NK-92 treated with Interleukin-12 subunit alpha and Interleukin-12 subunit beta, amount 100 ng/mL, for 24 hours (cell line): ENCODE measurements at regions not wholly inside any gene's neighbourhood (a gene's known extent, or its start where the extent isn't known, plus 50 kb on each side); places are given as distances from the start of the nearest gene placed in this dataset.

Source experiments
- DNase-seq: peaks from one replicate; lab custom pipeline; 2025; lab: John Stamatoyannopoulos, UW

DNA sequence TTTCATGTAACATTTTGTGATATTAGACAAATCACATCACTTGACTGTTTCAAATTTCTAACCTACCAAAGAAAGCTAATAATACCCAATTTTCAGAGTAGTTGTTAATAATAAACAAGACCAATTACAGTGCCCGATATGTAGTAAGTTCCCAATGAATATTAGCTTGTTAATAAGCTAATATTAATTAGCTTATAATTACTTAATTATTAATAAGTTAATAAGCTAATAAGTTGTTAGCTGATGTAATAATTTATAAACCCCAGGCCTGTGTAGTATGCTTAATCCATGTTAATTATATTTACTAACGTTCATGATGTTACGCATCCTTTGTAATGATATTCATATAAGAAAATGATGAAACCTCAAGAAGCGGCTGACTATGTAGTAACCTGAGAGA is 643.8 kb upstream of the KIRREL3 start:
- no peak for DNase-seq

DNA sequence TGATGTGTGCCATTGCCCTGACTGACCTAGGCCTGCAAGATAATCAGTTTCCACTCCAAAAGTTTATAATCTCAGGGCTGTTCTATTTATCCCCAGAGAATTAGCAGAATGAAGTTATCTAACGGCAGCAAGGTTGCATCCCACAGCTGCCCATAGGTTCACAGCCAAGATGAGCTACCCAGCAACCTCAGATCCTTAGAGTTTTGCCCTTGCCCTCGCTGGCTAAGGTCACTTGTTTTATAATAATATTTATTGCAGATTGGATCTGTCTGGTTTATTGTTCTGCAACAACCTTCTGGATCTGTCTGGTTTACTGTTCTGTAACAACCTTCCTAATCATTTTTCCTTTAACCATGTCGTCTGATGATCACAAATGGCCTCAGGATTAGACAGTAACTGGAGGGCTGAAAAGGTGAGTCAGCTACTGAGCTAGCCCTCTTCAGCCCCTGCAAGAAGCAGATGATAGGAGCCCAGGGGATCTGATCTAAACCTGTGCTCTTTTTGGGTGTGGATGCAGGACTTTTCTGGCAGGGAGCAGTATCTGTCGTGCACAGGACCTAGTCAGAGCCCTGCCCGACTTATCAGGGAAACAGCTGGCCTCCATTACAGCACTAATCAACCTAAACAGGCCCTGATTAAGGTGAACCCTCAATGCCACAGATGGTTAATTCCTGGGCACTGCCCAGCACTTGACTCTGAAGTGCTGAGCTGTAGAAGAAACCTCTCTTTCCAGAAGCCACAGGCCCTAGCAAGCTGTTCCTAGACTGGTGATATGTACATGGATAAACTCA is 642.9 kb upstream of the KIRREL3 start:
- DNase-seq: no peak

DNA sequence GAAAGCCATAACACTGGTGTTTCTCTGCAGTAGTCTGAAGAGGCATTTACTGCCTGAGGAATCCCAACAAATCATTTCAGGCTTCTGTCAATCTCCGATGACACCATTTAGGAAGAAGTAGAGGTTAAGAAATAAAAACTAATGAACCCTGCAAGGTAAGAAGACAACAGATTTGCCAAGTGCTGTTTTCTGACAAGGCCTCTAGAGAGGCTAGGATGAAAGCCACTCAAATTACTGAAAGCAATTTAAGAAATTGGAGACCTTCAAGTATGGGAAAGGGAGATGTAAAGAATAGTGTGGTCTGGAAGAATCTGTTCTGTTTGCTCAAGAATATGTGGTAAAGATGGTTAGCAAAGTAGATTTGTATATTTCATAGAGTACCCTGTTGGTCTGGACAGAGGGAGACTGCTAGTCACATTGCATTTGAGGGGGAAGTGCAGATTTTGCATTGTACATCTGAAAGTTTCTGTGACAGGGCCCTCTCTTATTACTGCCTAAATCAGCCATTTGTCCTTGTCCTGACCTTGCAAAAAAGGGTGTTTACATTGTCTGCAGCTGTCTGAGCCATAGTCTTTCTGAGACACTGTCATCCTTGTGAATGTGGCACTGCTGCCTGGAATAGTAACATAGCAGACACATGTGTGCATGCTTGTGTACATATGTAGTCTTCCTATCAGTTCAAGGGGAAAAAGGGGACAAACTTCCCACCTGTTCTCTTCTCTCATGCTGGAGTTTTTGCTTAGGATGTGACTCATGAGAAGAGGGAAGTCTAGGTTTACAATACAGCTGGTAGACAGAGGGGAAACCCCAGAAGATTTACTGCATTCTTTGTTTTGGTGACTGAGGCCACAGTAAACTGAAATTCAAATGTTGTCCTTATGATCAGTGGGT is 640.2 kb upstream of the KIRREL3 start:
- no peak for DNase-seq

DNA sequence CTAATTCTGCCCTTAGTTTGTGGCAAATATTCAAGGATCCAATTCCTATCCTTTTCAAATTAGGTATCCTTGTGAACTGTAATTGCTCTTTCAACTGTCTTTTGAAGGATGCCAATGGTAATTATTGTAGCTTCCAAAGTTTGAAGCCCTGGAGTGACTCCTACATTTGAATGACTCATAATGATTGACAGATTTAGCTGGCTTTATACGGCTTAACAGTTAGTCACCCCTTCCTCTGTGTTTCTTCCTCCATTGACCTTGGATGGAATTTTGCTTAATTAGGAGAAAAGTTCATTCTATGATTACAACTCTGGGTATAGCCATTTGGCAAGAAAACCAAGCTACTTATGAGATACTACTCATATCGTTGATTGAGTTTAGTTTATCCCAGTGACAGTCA is 639.3 kb upstream of the KIRREL3 start:
- DNase-seq: no peak

DNA sequence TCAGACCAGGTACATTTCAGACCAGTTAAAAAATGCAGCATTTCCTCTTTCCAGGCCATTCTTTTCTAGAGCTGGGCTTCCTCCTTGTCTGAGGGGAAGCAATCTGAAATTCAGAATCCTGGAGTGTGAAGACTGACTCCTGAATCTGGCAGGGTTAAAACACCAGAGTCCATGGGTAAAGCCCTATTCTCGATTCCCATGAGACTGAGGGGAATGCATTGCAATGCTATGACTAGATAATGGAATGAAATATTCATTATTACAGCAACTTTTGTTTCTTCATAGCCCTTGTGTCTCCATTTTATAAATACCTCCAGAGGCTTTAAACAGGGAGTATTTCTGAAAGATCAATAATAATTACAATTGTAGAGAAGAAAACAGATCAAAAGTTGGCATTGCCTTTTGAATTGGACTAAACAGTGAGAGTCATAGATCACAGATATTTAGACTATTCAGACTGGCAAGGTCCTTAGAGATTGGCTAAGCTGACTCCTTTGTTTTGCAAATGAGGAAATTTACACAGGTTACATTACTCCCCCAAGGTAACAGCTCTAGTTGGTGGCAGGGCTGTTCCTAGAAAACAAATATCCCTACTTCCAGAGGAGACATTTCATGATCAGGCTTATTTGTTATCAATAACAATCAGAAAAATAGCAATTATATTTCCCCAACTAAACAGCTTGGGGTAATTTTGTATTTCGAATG is 632.6 kb upstream of the KIRREL3 start:
- no peak for DNase-seq

DNA sequence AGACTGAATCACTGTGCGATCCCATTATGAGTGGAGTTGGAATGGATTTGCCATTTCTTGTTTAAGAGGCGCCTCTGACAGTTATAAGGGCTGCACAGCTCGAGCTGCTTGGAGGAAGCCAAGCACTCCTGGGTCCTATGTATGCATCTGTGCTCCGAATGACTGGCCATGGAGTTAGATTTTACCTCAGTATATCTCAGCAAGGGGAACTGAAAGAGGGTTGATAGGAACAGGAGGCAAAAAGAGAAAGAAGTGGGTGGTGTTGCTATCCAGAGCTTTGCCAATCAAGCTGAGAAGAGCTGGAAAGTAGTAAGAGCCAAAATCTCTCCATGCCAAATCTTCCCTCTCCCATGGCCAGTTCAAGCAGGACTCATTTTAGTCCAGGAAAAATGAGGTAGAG is 632.0 kb upstream of the KIRREL3 start:
- no peak for DNase-seq

DNA sequence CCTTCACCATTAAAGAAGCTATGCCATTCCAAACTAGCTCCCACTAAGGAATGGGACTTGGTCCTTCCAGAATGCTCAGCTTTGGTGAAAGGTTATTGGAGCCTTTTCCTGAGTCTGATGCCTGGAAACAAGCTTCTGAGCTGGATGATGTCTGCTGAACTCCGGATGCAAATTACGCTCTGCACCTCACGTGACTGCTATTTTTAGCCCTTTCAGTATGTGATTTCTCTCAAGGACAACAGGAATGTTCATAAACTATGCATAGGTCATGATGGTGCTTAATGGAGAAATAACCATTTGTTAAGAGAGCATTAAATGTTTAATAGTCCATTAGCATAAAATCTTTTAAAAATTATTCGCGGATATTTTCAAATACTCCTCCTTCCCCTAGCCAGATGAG is 631.4 kb upstream of the KIRREL3 start:
- DNase-seq: no peak

DNA sequence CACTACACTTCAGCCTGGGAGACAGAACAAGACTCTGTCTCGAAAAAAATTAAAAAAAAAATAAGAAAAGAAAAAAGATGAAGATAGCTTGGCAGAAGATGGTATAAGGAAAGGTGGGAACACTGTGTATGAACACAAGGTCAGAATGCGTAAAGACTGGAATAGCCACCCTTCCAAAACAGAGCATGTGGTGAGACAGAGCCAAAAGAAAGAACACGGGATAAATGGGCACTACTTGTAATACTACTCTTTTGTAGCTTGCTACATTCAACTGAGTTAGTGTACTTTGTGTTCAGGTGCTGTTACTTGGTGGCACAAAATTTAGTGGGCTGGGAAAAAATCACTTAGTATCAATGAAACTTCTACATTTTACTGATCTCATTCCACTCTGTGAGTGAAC is 628.6 kb upstream of the KIRREL3 start:
- no peak for DNase-seq

DNA sequence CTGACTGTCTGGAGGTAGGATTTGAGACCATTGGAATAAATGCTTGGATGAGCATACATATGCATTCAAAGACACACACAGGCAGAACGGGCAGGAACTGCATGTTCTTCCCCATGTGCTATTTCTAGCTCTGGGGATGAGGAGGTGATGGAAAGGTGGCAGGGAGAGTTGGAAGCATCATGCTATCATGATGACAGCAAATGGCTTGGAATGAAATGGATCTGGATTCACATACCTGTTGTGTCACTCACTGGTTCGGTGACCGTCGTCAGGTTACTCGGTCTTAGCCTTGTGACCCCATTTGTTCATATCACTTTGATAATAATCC is 627.9 kb upstream of the KIRREL3 start:
- no peak for DNase-seq

DNA sequence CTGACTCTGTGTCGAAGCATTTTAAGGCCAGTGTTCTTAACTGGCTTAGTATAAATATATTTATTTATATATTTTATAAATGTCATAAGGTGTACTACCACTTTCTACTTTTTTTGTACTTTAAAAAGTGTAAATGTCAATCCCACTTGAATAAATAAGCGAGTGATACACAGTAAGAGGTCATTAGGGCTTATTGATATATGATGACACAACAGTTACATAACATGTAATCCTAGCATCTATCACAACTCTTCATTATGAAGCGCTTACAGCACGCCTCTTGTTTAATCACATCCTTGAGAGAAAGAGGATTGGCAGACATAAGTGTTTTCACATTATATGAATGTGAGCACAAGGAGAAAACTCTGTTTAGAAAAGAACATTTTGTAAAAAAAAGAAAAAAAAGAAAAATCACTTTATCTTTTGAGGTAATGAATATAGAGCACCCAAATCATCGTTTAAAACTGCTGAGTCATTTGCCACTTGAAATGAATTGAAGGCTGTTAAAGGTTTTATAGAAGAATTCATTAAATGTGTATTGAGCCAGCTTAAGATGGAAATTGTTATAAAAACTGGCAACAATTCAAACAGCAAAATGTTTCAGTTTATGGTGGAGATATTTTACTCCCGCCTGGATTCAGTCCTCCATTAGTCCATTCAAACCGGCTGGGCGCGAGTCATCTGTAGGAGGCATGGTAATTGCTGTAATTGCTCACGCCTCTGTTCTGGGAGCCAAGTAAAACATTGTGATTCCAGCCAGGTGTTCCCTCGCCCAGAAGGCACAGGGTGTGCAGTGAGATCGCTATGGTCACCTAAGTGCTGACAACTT is 627.3 kb upstream of the KIRREL3 start:
- no peak for DNase-seq

DNA sequence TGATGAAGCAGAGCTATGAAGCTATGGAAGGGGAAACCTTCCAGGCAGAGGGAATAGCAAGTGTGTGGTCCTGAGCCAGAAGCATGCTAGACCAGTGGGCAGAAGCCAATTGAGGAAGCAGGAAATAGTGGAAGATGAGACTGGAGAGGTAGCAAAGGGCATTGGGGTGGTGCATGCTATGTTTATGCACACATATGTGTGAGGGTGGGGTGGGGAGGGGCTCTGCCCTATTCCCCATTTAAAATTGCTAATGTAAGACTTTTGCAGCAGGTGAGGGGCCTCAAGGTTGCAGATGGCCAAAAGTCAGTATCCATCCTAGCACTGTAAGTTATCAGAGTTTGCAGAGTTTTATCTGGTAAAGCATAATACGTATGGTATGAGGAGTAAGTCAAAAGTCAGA is 626.6 kb upstream of the KIRREL3 start:
- no peak for DNase-seq

DNA sequence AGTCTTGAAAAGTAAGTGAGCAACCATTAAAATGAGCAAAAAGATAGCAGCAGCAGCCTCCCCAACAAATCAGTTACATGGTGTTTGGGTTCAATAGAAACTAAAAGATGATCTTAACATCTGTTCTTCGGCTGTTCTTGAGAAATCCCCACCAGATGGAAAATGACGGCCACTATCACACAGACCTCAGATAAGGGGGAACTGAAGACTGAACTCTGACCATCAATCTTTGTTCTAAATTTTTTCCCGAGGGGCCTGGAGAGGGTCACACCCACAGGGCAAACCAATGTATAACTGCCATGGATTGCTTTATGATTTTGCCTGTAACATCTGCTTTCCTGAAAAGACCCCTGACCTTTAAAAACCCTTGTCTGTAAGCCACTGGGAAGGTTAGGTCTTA is 624.8 kb upstream of the KIRREL3 start:
- no peak for DNase-seq

DNA sequence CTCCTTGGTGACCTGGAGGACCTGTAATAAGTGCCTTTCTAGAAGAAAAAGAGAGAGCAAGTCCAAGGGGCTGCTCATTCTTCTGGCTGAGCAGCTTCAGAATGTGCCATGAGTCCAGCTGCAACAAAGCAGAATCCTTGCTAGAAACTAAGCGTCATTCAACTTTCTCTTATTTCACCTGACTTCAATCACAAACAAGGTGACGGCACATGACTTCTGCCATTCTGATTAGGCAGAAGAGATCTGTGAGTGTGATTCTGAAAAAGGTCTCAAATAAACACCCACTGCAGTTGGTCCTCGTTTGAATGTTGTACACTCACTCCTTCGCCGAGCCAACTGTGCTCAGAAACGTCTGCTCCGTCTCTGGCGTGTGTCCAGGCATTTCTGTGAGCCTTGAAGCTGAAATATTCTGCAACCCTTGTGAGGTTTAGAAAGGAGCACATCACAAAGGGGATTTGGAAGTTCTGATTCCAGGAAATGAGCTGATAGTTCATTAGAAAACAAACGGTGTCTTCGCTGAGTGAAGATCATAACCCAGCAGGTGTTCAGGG is 623.8 kb upstream of the KIRREL3 start:
- no peak for DNase-seq

DNA sequence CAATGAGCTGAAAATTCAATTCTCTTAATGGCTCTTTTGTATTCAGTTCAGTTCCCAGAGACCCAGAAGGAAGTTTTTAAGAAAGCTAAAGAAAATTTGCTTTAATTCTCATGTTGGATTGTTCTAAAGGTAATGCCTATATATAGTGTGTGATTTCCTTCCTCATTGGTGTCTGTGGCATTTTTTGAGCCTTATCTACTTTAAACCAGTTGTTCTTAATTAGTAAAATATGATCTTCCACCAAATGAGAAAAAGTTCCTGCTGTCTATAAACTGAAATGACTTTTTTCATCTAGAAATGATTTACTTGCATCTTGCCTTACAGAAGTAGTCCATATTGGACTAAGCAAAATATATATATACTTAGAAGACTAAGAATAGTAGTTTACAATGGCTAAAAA is 622.1 kb upstream of the KIRREL3 start:
- DNase-seq: no peak

DNA sequence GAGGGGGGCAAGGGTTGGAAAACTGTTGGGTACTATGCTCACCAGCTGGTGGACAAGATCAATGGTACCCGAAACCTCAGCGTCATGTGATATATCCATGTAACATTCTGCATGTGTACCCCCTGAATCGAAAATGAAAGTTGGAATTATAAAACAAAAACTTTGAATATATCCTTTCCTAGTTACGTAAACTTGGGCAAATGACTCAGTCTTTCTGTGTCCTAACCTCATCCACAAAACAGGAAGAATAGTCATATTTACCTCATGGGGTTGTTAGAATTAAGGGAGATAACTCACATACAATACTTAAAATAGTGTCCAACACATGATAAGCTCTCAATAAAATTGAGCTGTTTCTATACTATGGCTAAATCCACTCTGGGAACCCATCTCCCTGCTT is 620.1 kb upstream of the KIRREL3 start:
- no peak for DNase-seq

DNA sequence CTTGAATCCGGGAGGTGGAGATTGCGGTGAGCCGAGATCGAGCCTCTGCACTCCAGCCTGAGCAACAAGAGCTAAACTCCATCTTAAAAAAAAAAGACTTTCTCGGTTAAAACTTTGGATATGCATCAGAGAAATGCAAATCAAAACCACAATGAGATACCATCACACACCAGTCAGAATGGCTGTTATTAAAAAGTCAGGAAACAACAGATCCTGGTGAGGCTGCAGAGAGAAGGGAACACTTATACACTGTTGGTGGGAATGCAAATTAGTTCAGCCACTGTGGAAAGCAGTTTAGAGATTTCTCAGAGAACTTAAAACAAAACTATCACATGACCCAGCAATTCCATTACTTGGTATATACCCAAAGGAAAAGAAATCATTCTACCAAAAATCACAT is 619.4 kb upstream of the KIRREL3 start:
- no peak for DNase-seq

DNA sequence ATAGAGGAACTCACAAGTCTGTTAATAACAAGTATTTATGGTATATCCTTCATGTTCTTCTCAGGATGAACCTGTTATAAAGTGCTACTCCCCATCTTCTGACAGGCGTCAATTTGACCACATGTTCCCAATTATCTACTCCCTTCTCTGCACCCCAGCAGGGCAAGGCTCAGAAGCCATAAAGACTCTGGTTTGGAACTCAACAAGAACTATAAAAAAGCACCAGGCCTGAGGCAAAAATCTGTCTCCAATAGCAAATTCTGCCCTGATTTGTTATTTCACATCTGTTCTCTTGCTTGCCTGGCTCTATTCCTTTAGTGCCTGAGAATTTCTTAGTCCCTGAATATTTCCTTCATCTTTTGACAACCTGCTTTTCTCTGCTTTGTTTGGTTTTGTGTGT is 618.2 kb upstream of the KIRREL3 start:
- no peak for DNase-seq

DNA sequence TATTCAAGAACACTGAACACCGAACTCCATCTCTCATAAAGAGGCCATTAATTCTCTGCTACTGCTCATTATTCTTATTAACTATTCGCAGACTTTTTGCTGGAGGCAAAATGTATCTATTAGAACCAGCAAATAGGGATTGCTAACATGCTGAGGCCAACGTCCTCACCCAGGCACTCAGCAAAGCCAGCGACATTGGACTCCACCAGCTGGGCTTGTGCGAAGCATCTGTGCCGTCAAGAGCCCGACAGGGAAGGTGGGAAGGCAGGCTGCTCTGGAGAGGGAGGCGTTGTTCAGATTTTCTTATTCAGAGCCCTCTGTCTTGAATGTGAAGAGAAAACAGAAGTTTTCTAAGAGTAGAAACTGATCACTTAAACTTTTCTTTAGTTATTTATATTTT is 615.6 kb upstream of the KIRREL3 start:
- DNase-seq: no peak

DNA sequence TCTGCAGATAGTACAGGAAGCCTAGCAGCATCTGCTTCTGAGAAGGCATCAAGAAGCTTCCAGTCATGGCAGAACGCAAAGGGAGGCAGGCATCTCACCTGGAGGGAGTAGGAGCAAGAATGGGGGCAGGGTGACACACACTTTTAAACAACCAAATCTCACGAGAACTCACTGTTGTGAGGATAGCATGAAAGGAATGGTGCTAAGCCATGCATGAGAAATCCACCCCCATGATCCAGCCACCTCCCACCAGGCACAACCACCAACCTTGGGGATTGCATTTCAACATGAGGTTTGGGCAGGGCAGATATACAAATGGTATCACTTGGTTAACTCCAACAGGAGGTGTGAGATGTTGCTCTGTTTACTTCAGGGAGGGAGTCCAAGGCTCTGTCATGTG is 612.0 kb upstream of the KIRREL3 start:
- no peak for DNase-seq

DNA sequence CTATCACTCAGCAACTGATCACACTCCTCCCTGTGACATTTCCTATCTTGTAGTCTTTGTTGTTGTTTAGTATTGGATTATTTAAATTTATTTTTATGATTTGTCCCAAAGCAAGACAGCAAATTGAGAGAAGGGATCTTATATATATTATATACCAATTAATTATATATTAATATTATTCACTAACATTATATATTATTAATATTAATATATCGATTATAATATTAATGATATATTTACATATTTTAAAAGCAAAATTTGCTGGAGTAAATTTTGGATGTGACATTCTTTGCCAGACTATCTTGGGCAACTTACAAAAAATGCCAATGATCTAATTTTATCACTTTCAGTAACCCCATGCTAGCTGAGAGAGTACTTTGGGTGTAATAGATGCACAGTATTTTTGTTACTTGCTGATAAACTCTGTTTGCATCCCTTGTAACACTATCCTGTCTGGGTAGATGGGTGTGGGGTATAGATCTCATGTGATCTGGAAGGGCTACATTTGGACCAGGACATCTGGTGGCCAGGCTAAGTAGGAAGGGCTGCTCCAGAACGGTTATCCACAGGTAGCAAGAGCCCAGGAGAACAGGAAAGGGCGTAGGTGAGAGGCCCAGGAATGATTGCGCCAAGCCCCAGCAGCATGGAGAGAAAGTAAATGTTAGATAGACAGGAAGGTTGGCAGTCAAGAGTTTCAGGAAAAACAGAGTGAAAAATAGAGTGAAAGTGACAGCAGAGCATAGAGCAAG is 608.6 kb upstream of the KIRREL3 start:
- no peak for DNase-seq

DNA sequence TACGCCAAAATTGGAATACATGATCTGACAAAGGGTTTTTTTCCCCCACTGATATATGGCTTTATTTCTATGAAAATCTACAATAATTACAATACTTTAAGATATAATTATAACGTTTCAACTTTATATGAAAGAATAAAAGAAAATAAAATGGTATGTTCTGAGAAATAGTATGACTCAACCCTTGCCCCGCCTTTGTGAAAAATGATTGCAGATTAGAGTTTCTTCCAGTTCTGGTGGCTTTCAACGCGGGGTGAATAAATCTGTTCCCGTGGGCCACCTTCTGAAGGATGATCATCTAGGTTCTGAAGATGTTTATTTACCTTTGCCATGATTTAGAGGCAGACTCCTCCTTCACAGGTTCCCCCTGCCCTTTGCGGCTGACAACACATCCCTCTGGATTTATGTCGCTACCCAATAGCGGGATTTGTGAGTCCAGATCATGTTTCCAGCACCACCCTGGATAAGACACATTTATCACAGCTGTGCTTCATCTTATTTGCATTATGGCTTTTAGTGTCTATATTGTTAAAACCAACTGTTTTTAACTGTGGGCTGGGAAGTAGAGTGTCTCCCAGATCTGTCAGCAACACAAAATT is 607.0 kb upstream of the KIRREL3 start:
- no peak for DNase-seq
